ENCODE measurements at regions not wholly inside any gene's neighbourhood (a gene's known extent, or its start where the extent isn't known, plus 50 kb on each side); places are given as distances from the start of the nearest gene placed in this dataset.

GRCh38 chr6:139762587-139763031 lies 388.2 kb upstream of the CITED2 start:
- intact Hi-C loops (cut with DNase I) = loop anchor here (5.0 to 10.0 kb wide), 3 partner anchors 168 to 312 kb away; no protein-coding TSS in a partner anchor
- DNase-seq (ENCODE audit: missing footprints) (no peak), ATAC-seq (no peak)

- no peak for DNase-seq (ENCODE audit: missing footprints)
- no peak for ATAC-seq
- intact Hi-C loops (cut with DNase I) = loop anchor here (5.0 to 10.0 kb wide), 3 partner anchors 165 to 315 kb away; no protein-coding TSS in a partner anchor
Measured at GRCh38 chr6:139760128-139760527, 385.7 kb upstream of the CITED2 start.

- ATAC-seq (no peak), DNase-seq (ENCODE audit: missing footprints) (no peak)
- intact Hi-C loops (cut with DNase I) = loop anchor here (2.0 to 10.0 kb wide), 2 partner anchors 384 to 686 kb away; partner anchors contain the start of gene CITED2
Measured at GRCh38 chr6:139759086-139759485, 384.6 kb upstream of the CITED2 start.

- DNase-seq (ENCODE audit: missing footprints) (no peak), ATAC-seq (peak; percentile 87)
- intact Hi-C loops (cut with DNase I) = loop anchor here (2.0 to 10.0 kb wide), 2 partner anchors 383 to 687 kb away; partner anchors contain the start of gene CITED2
Measured at GRCh38 chr6:139758209-139758611, 383.8 kb upstream of the CITED2 start.

- intact Hi-C loops (cut with DNase I) = loop anchor here (2.0 to 10.0 kb wide), 2 partner anchors 383 to 687 kb away; partner anchors contain the start of gene CITED2
- ATAC-seq (peak; percentile 63), DNase-seq (ENCODE audit: missing footprints) (no peak)
Measured at GRCh38 chr6:139757784-139758183, 383.3 kb upstream of the CITED2 start.

- no peak for DNase-seq (ENCODE audit: missing footprints)
- intact Hi-C loops (cut with DNase I) = loop anchor here (10.0 kb wide), 1 partner anchor 688 kb away; no protein-coding TSS in a partner anchor
- ATAC-seq = no peak
Measured at GRCh38 chr6:139756381-139756780, 381.9 kb upstream of the CITED2 start.

GRCh38 chr6:139754898-139755775 lies 380.7 kb upstream of the CITED2 start:
- ATAC-seq = no peak
- intact Hi-C loops (cut with DNase I) = loop anchor here (10.0 kb wide), 1 partner anchor 690 kb away; no protein-coding TSS in a partner anchor

GRCh38 chr6:139753198-139753861 lies 378.9 kb upstream of the CITED2 start:
- ATAC-seq (no peak), DNase-seq (ENCODE audit: missing footprints) (no peak)
- intact Hi-C loops (cut with DNase I) = loop anchor here (10.0 kb wide), 1 partner anchor 691 kb away; no protein-coding TSS in a partner anchor

More at GRCh38 chr6:139754898-139755775, 380.7 kb upstream of the CITED2 start:
- no peak for DNase-seq (ENCODE audit: missing footprints)

- intact Hi-C loops (cut with DNase I) = loop anchor here (10.0 kb wide), 1 partner anchor 693 kb away; no protein-coding TSS in a partner anchor
- no peak for DNase-seq (ENCODE audit: missing footprints)
- ATAC-seq = no peak
Measured at GRCh38 chr6:139752086-139752485, 377.6 kb upstream of the CITED2 start.

- DNase-seq (ENCODE audit: missing footprints) (no peak), ATAC-seq (no peak)
- intact Hi-C loops (cut with DNase I) = loop anchor here (10.0 kb wide), 1 partner anchor 694 kb away; no protein-coding TSS in a partner anchor
Measured at GRCh38 chr6:139751179-139751578, 376.7 kb upstream of the CITED2 start.

GRCh38 chr6:139748353-139749146 lies 374.1 kb upstream of the CITED2 start:
- intact Hi-C loops (cut with DNase I) = no loop called here
- DNase-seq (ENCODE audit: missing footprints) (no peak), ATAC-seq (peak; percentile 46)

GRCh38 chr6:139747154-139747553 lies 372.7 kb upstream of the CITED2 start:
- ATAC-seq (no peak), DNase-seq (ENCODE audit: missing footprints) (no peak)
- intact Hi-C loops (cut with DNase I) = no loop called here

- ATAC-seq (no peak), DNase-seq (ENCODE audit: missing footprints) (no peak)
- intact Hi-C loops (cut with DNase I) = no loop called here
Measured at GRCh38 chr6:139744891-139745290, 370.4 kb upstream of the CITED2 start.

GRCh38 chr6:139743664-139744437 lies 369.4 kb upstream of the CITED2 start:
- no peak for ATAC-seq
- DNase-seq (ENCODE audit: missing footprints) = no peak
- intact Hi-C loops (cut with DNase I) = no loop called here

GRCh38 chr6:139742671-139743070 lies 368.2 kb upstream of the CITED2 start:
- DNase-seq (ENCODE audit: missing footprints) (no peak), ATAC-seq (no peak)
- intact Hi-C loops (cut with DNase I) = no loop called here

GRCh38 chr6:139738801-139739455 lies 364.5 kb upstream of the CITED2 start:
- ATAC-seq (no peak), DNase-seq (ENCODE audit: missing footprints) (no peak)
- intact Hi-C loops (cut with DNase I) = no loop called here

- intact Hi-C loops (cut with DNase I) = no loop called here
- no peak for ATAC-seq
- no peak for DNase-seq (ENCODE audit: missing footprints)
Measured at GRCh38 chr6:139736325-139736906, 362.0 kb upstream of the CITED2 start.
